HG02981 (cell line): ENCODE measurements at regions not wholly inside any gene's neighbourhood (a gene's known extent, or its start where the extent isn't known, plus 50 kb on each side); places are given as distances from the start of the nearest gene placed in this dataset.
"Not testable (repeated sequence)": the region's sequence is repeated elsewhere in the genome, so short reads cannot be mapped to it uniquely, and the experiment has no call there.

ENCODE experiments used
- ATAC-seq: cut with Tn5 transposase; IDR thresholded peaks from one replicate; pipeline ENCODE4 v1.9.1; 2021; ENCODE audit warnings: mild to moderate bottlenecking, moderate library complexity; ENCODE audit not compliant: unreplicated experiment

GRCh38 chr4:82099928-82100579 lies 273.7 kb downstream of the HNRNPD start:
- ATAC-seq, result no peak

DNA sequence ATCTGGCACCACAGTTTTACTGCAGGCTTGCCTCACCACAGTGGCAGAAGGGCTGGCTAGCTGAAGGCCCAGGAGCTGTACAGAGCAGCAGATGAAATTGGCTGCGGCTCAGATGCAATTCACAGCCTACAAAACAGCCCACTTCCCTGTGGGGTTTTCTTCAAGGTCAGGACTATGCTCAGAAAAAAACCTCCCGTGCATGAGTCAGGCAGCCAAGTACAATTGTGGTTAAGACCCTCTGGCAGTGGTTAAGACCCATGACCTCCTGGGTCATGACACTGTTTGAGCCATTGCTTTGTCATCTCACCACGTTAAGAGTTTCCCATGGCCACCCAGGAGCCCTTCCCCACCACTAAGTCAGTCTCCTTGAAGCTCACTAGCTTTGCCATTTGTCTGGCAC lies 276.3 kb downstream of the HNRNPD start:
- no peak for ATAC-seq

- ATAC-seq, result no peak
These were observed 283.1 kb downstream of the HNRNPD start for GRCh38 chr4:82090717-82091116.

DNA sequence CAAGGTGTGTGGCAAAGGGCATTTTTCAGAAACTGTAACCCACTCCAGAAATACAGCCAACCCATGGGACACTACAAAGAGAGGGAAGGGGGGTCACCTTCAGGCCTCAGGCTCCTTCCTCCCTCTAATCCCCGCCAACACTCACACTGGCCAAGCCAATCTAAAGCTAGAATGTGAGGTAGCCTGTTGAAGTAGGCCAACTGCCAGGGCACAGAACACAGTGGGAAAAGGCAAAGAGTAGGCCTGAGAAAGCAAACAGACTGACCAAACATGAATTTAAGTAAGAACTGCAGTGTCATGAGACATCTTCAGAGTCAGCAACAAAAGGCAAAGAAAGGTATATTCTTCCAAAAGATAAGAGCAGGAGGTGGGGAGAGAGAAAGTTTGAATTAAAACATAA lies 289.0 kb downstream of the HNRNPD start:
- no peak for ATAC-seq

- not testable (repeated sequence) for ATAC-seq
These were observed 296.3 kb downstream of the HNRNPD start for GRCh38 chr4:82077471-82077995.

GRCh38 chr4:82076809-82077208 lies 297.0 kb downstream of the HNRNPD start:
- ATAC-seq, result no peak

DNA sequence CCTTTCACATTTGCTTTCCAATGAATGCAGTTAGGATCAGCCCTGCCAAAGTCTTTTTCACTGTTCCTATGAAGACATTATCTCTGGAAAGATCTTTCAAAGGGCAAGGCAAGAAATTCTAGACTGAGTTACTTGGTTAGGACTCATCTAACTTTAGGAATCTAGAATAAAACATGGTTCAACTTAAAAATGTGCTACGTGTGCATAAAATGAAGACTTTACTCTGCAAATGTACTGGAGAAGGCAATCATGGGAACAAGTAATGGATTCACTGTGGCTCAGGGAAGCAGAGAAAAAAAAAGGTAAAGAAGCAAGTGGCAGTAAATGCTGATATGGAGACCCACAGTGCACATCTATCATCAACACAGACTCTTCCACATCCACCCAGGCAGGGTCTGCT lies 297.4 kb downstream of the HNRNPD start:
- ATAC-seq, result no peak

GRCh38 chr4:82071951-82072350 lies 301.8 kb downstream of the HNRNPD start:
- ATAC-seq, result no peak

GRCh38 chr4:82069883-82070638 lies 303.7 kb downstream of the HNRNPD start:
- no peak for ATAC-seq

DNA sequence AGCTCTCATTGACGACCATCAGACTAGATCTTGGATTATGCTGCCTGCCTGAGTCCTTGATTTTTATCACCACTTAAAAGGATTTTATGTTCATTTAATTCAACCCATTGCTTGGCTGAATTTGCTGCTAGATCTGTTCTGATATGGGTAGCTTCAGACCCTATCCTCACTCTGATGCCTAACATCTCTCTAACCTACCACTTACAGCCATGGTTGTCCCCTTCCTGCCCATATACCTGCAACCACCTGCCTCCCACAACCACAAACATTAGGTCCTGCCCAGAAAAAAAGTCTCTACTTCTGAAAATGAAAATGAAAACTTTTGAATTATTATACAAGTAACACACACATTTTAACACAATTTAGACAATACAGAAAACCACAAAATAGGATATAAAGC lies 310.8 kb downstream of the HNRNPD start:
- ATAC-seq, result no peak

GRCh38 chr4:82057990-82058544 lies 315.7 kb downstream of the HNRNPD start:
- no peak for ATAC-seq

DNA sequence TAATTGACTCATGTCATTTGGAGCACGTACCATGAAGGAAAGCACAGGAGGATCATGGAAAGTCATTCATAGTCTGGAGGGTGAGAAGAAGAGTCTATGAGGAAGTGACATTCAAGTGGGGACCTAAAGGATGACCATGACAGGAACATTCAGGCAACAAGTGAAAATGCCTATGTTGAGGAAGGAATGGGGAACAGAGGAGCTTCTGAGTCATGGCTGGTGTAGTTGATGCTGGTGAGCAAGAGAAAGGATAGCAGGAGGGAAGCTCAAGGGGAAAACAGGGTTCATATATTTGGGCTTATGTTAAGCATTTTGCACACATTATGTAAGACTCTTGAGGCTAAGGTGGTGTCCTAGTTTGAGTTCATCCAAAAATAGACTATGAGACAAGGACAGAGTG lies 318.6 kb downstream of the HNRNPD start:
- ATAC-seq, result no peak

GRCh38 chr4:82053396-82053795 lies 320.4 kb downstream of the HNRNPD start:
- no peak for ATAC-seq

DNA sequence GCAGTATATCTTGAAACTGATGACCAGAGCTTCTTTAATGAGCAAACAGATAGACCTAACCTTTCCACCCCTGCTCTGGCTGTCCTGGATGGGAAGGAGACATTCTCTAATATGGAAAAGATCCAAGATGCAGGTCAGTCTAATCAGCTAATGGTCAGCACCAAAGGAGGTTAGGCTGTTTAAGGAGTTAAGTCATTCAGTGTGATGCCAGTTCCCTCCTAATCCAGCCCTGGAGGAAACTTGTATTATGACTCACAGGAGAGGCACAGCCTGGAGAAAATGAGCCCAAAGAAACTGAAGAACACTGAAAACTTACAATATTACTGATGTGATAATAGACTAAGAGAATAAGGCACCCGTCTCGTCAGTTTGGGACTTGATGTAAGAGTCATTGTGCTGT lies 323.0 kb downstream of the HNRNPD start:
- ATAC-seq, result no peak

GRCh38 chr4:82049294-82049693 lies 324.5 kb downstream of the HNRNPD start:
- no peak for ATAC-seq

DNA sequence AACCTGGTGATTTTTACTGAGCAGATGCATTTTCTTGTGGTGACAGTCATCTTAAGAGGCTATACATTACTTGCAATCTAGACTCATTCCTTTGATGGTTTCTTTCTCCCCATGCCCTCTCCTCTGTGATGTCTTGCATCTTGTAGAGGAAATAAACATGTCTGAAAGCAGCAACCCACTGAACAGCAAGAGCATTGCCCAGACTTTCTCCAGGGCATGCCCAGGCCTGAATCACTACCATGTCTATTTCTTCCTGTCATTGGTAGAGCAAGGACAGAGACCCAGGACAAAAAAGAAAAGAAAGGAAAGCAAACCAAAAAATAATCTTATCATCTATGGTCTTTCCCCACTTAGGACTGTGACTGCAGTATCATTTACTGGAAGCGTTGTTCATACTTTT lies 326.1 kb downstream of the HNRNPD start:
- ATAC-seq, result no peak

DNA sequence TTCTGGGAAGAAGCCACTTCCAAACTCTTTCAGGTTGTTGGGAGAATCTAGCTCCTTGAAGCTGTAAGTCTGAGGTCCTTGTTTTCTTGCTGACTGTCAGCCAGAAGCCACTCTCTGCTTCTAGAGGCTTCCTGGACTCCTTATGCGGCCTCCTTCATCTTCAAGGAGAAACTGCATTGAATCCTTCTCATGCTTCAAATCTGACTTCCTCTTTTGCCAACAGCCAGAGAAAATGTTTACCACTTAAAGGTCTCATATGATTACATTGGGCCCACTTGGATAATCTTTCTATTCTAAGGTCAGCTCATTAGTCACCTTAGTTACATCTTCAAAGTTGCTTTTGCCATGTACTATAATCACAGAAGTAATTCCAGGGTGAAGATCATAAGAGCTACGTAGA lies 327.0 kb downstream of the HNRNPD start:
- ATAC-seq, result no peak

GRCh38 chr4:82045267-82045666 lies 328.5 kb downstream of the HNRNPD start:
- no peak for ATAC-seq

GRCh38 chr4:82044141-82044993 lies 329.4 kb downstream of the HNRNPD start:
- no peak for ATAC-seq

DNA sequence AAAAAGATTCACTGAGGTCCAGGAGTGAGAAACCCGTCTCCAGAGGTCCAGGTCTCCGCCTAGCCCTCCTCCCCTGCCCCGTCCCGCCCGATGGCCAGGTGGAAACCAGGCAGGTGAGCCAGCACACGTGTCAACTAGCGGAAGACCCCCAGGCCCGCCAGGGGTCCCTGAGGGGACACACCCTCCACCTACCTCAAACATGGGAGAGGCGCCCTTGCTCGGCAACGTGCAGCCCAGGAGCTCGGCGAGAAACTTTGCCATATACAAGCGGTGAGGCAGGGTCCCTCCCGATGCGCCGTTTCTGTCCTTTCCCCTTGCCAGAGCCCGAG lies 330.0 kb downstream of the HNRNPD start:
- no peak for ATAC-seq

- ATAC-seq, result no peak
These were observed 330.5 kb downstream of the HNRNPD start for GRCh38 chr4:82043081-82043808.
